A549 (cell line): ENCODE measurements at regions not wholly inside any gene's neighbourhood (a gene's known extent, or its start where the extent isn't known, plus 50 kb on each side); places are given as distances from the start of the nearest gene placed in this dataset.
"Not testable (repeated sequence)": the region's sequence is repeated elsewhere in the genome, so short reads cannot be mapped to it uniquely, and the experiment has no call there.

Experiments
- ATAC-seq, 2 experiments: fragments of 200-7000 bp in 1 of 2; fragments of >200 bp in 1 of 2; cut with Nextera tagmentation in 1 of 2; cut with Tn5 transposase in 1 of 2; 3 replicates each; pipeline versions ENCODE4 v1.8.0 to v1.9.1; 2018 to 2020; ENCODE audit warnings: mild to moderate bottlenecking in 1 of 2, moderate library complexity in 1 of 2
- CTCF ChIA-PET: fragments of 300-600 bp; sonication (Branson Sonifier 250); formaldehyde crosslinking; extraction: SDS; loops from one replicate; lab custom pipeline; 2021; ENCODE audit warnings: antibody characterized with exemption, inconsistent platforms; lab: Yijun Ruan, JAX
- POLR2A ChIA-PET: fragments of 350-600 bp; formaldehyde crosslinking; extraction: SDS; loops from one replicate; lab custom pipeline; 2021; ENCODE audit warnings: antibody characterized with exemption, inconsistent platforms; lab: Yijun Ruan, JAX
- DNase-seq, 2 experiments: peaks; one replicate each; pipeline versions ENCODE4 v3.0.0 to v3.0.0-alpha.2; 2011 to 2016; ENCODE audit warnings: low read depth in 1 of 2, low spot score in 1 of 2
- FAIRE-seq: peaks from 2 replicates; lab custom pipeline; 2011; peaks lifted over from hg19 to GRCh38; lab: Jason Lieb, UNC
- H3K27ac ChIP-seq, 2 experiments: fragments of >200 bp; sonication (Bioruptor Twin); formaldehyde crosslinking; 3 replicates each; pipeline ENCODE4 v1.5.1; 2016 to 2017
- H3K4me1 ChIP-seq: fragments of >200 bp; sonication (Bioruptor Twin); formaldehyde crosslinking; 3 replicates; pipeline ENCODE4 v1.6.1; 2016
- H3K4me2 ChIP-seq: fragments of >200 bp; sonication (Bioruptor Twin); formaldehyde crosslinking; 3 replicates; pipeline ENCODE4 v1.6.1; 2016
- H3K4me3 ChIP-seq: fragments of >200 bp; sonication (Bioruptor Twin); formaldehyde crosslinking; 3 replicates; pipeline ENCODE4 v1.5.1; 2016
- H3K9me3 ChIP-seq: fragments of >200 bp; sonication (Bioruptor Twin); formaldehyde crosslinking; 3 replicates; pipeline ENCODE4 v1.6.1; 2016
- CBX2 ChIP-seq: fragments of 200-600 bp; sonication (generic); IDR thresholded peaks from 2 replicates; pipeline ENCODE4 v1.6.1; 2016; ENCODE audit warnings: low read depth, mild to moderate bottlenecking, borderline replicate concordance
- EHMT2 ChIP-seq: fragments of 200-600 bp; sonication (generic); IDR thresholded peaks from 2 replicates; pipeline ENCODE4 v1.6.1; 2016; ENCODE audit warnings: antibody characterized with exemption, low read depth, mild to moderate bottlenecking, moderate library complexity
- GATA3 ChIP-seq: IDR thresholded peaks from 2 replicates; pipeline ENCODE4 v1.6.1; 2012; ENCODE audit warnings: borderline replicate concordance
- KDM5A ChIP-seq: fragments of 200-600 bp; sonication (generic); IDR thresholded peaks from 2 replicates; pipeline ENCODE4 v1.6.1; 2016; ENCODE audit warnings: antibody characterized with exemption, mild to moderate bottlenecking
- MAZ ChIP-seq: fragments of 150-350 bp; IDR thresholded peaks from 2 replicates; pipeline ENCODE4 v1.6.1; 2014; ENCODE audit warnings: antibody characterized with exemption, low read depth, low read length, borderline replicate concordance
- NR3C1 ChIP-seq: fragments of >200 bp; sonication (Bioruptor Twin); formaldehyde crosslinking; IDR thresholded peaks from 3 replicates; pipeline ENCODE4 v1.6.1; 2017
- RNF2 ChIP-seq: fragments of 200-600 bp; sonication (generic); IDR thresholded peaks from 2 replicates; pipeline ENCODE4 v1.6.1; 2016; ENCODE audit warnings: low read depth, mild to moderate bottlenecking, antibody characterized with exemption, moderate library complexity, borderline replicate concordance
- SREBF2 ChIP-seq: fragments of 450-650 bp; IDR thresholded peaks from 2 replicates; pipeline ENCODE4 v1.6.1; 2014; ENCODE audit warnings: mild to moderate bottlenecking, moderate library complexity
- ZFP36 ChIP-seq: fragments of 450-650 bp; IDR thresholded peaks from 2 replicates; pipeline ENCODE4 v1.6.1; 2014; ENCODE audit warnings: borderline replicate concordance; ENCODE audit not compliant: partially characterized antibody
- ZNF302 ChIP-seq: fragments of 250-450 bp; sonication (Bioruptor Pico); IDR thresholded peaks from 2 replicates; pipeline ENCODE4 v1.9.0; 2021; ENCODE audit warnings: inconsistent platforms, mild to moderate bottlenecking, moderate library complexity
- WGBS: methylation state at CpG from one replicate; pipeline ENCODE4 v1.1.6; 2017; ENCODE audit errors: missing lambda C conversion rate; 5-methylcytosine and 5-hydroxymethylcytosine counted together
- TF ChIP-seq, protein P1 (sequence below): fragments of 250-450 bp; sonication (Bioruptor Pico); IDR thresholded peaks from 2 replicates; pipeline ENCODE4 v1.5.0; 2021; ENCODE audit warnings: mild to moderate bottlenecking, moderate library complexity, borderline replicate concordance
- TF ChIP-seq, protein P2 (sequence below): fragments of >200 bp; sonication (Bioruptor Twin); formaldehyde crosslinking; IDR thresholded peaks from 3 replicates; pipeline ENCODE4 v1.5.1; 2016
- TF ChIP-seq, protein P3 (sequence below): fragments of >200 bp; sonication (Bioruptor Twin); formaldehyde crosslinking; IDR thresholded peaks from 3 replicates; pipeline ENCODE4 v1.6.1; 2016

DNA sequence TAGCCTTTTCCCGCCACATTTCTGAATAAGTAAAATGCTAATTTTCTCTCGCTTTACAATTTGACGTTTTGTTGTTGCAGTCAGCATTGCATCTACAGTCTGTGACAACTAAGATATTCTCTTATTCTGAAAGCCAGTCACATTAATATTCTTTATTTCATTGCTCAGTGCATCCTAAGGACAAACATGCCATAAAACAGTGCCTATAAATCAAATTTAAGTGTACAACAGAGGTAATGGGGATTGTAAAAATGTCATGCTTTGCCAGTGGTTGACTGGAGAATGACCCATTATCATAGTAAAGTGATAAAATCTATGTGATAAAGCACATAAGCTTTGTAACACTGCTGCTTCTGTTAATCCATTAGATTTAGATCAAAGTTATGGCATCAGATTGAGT is 1850.0 kb upstream of the ACO1 start:
- no peak overlapping the region for H3K27ac ChIP-seq
- no peak for TF ChIP-seq MAZ
- TF ChIP-seq, protein P1, sequence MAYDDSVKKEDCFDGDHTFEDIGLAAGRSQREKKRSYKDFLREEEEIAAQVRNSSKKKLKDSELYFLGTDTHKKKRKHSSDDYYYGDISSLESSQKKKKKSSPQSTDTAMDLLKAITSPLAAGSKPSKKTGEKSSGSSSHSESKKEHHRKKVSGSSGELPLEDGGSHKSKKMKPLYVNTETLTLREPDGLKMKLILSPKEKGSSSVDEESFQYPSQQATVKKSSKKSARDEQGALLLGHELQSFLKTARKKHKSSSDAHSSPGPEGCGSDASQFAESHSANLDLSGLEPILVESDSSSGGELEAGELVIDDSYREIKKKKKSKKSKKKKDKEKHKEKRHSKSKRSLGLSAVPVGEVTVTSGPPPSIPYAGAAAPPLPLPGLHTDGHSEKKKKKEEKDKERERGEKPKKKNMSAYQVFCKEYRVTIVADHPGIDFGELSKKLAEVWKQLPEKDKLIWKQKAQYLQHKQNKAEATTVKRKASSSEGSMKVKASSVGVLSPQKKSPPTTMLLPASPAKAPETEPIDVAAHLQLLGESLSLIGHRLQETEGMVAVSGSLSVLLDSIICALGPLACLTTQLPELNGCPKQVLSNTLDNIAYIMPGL (CRISPR knock-in tag) = no peak
- TF ChIP-seq EHMT2 = no peak
- TF ChIP-seq, all 56 proteins: peak for 0
- Histone ChIP-seq H3K4me1 (no peaks in the 10 kb centered on the region), H3K9me3 (no peaks in the 10 kb centered on the region), H3K4me2 (no peak overlapping the region), H3K4me3 (no peak overlapping the region)
- WGBS = 37% methylated on average over 3 of the region's 3 CpGs
- ChIA-PET POLR2A (no interaction called here), CTCF (no interaction called here)
- no peak for ATAC-seq
- DNase-seq = no peak
- no peak for FAIRE-seq

DNA sequence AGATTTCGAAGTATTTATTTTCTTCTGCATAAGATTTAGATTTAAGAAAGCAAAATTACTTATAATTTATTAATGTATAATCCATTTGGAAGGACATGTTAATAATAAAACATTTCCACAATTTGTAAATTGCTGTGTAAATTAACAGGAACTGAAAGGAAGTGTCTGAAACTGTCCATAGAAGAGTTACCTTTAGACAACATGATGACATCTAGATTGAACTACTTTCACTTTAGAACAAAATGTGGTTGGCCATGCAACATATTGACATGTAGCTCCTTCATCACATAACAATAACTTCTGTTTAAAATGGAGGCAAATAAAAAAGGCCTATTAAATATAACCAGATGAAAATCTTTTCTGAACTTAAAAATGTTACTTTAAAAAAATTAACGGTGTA is 1849.5 kb upstream of the ACO1 start:
- DNase-seq = no peak
- ChIA-PET POLR2A (no interaction called here), CTCF (no interaction called here)
- no peaks in the 10 kb centered on the region for H3K4me1 ChIP-seq
- TF ChIP-seq ZNF302 (CRISPR knock-in tag) (no peak), RNF2 (no peak), NR3C1 (no peak), GATA3 (no peak), CBX2 (no peak), SREBF2 (no peak), KDM5A (no peak)
- TF ChIP-seq, protein P2, sequence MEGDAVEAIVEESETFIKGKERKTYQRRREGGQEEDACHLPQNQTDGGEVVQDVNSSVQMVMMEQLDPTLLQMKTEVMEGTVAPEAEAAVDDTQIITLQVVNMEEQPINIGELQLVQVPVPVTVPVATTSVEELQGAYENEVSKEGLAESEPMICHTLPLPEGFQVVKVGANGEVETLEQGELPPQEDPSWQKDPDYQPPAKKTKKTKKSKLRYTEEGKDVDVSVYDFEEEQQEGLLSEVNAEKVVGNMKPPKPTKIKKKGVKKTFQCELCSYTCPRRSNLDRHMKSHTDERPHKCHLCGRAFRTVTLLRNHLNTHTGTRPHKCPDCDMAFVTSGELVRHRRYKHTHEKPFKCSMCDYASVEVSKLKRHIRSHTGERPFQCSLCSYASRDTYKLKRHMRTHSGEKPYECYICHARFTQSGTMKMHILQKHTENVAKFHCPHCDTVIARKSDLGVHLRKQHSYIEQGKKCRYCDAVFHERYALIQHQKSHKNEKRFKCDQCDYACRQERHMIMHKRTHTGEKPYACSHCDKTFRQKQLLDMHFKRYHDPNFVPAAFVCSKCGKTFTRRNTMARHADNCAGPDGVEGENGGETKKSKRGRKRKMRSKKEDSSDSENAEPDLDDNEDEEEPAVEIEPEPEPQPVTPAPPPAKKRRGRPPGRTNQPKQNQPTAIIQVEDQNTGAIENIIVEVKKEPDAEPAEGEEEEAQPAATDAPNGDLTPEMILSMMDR = no peak
- TF ChIP-seq, protein P3, sequence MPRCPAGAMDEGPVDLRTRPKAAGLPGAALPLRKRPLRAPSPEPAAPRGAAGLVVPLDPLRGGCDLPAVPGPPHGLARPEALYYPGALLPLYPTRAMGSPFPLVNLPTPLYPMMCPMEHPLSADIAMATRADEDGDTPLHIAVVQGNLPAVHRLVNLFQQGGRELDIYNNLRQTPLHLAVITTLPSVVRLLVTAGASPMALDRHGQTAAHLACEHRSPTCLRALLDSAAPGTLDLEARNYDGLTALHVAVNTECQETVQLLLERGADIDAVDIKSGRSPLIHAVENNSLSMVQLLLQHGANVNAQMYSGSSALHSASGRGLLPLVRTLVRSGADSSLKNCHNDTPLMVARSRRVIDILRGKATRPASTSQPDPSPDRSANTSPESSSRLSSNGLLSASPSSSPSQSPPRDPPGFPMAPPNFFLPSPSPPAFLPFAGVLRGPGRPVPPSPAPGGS = no peak
- no peak for FAIRE-seq
- no peak overlapping the region for H3K4me2 ChIP-seq
- H3K27ac ChIP-seq = no peak overlapping the region
- no peak overlapping the region for H3K4me3 ChIP-seq
- ATAC-seq = no peak
- 4% methylated on average over 2 of the region's 2 CpGs for WGBS
- no peaks in the 10 kb centered on the region for H3K9me3 ChIP-seq

DNA sequence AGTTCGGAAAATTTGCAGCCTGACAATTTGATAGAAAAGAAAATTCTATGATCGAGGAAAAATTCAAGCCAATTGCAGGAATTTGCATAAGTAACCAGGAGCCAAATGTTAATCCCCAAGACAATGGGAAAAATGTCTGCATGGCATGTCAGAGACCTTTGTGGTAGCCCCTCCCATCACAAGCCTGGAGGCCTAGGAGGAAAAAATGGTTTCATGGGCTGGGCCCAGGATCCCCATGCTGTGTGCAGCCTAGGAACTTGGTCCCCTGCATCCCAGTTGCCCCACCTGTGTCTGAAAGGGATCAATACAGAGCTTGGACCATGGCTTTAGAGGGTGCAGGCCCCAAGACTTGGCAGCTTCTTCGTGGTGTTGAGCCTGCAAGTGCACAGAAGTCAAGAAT is 1847.9 kb upstream of the ACO1 start:
- CTCF ChIA-PET = no interaction called here
- Histone ChIP-seq H3K4me2 (no peak overlapping the region), H3K27ac (no peak overlapping the region), H3K4me1 (no peaks in the 10 kb centered on the region), H3K9me3 (no peaks in the 10 kb centered on the region), H3K4me3 (no peak overlapping the region)
- no peak for ATAC-seq
- FAIRE-seq = no peak
- POLR2A ChIA-PET = no interaction called here
- no peak for DNase-seq
- peak; percentile 51 for TF ChIP-seq ZFP36
- no peak for TF ChIP-seq MAZ
- TF ChIP-seq, all 56 proteins: peak for 1
- 8% methylated on average over 3 of the region's 3 CpGs for WGBS

DNA sequence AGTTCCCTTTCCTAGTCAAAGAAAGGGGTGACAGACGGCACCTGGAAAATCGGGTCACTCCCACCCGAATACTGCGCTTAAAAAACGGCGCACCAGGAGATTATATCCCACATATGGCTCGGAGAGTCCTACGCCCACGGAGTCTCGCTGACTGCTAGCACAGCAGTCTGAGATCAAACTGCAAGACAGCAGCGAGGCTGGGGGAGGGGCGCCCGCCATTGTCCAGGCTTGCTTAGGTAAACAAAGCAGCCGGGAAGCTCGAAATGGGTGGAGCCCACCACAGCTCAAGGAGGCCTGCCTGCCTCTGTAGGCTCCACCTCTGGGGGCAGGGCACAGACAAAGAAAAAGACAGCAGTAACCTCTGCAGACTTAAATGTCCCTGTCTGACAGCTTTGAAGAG is 1844.7 kb upstream of the ACO1 start:
- H3K4me1 ChIP-seq, H3K9me3 ChIP-seq, CTCF ChIA-PET, H3K4me3 ChIP-seq, POLR2A ChIA-PET, DNase-seq, H3K27ac ChIP-seq, H3K4me2 ChIP-seq, FAIRE-seq, ATAC-seq: not testable (repeated sequence)
- WGBS = no CpG with 5 or more reads among the region's 15 CpGs
